ENCODE measurements at regions not wholly inside any gene's neighbourhood (a gene's known extent, or its start where the extent isn't known, plus 50 kb on each side); places are given as distances from the start of the nearest gene placed in this dataset.

DNA sequence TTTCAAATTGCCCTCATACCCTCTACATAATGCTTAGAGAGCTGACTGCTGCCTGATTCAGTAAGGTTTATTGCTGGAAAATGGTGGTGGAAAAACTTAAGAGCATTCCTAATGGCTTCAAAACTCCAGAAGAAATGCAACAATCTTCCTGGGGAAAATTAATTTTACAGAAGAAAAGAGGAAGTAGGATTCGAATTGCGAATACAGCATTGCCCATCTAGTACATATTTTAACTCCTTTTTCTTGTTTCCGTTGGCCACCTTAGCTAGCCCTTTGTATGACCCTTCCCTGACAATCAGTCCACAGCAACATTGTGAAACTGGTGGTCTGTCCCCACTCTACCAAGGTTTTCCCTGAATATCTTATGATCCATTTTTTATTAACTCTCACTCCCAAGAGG, 224.7 kb downstream of the MTX2 start:
- in situ Hi-C loops (cut with HindIII; ENCODE audit: low pct_ligation_motif_present, low sequenced_read_pairs), result no loop called here
- TF ChIP-seq, protein P1, sequence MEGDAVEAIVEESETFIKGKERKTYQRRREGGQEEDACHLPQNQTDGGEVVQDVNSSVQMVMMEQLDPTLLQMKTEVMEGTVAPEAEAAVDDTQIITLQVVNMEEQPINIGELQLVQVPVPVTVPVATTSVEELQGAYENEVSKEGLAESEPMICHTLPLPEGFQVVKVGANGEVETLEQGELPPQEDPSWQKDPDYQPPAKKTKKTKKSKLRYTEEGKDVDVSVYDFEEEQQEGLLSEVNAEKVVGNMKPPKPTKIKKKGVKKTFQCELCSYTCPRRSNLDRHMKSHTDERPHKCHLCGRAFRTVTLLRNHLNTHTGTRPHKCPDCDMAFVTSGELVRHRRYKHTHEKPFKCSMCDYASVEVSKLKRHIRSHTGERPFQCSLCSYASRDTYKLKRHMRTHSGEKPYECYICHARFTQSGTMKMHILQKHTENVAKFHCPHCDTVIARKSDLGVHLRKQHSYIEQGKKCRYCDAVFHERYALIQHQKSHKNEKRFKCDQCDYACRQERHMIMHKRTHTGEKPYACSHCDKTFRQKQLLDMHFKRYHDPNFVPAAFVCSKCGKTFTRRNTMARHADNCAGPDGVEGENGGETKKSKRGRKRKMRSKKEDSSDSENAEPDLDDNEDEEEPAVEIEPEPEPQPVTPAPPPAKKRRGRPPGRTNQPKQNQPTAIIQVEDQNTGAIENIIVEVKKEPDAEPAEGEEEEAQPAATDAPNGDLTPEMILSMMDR (IDR thresholded peaks at IDR 0.05; ENCODE audit: low read depth, low read length, missing control alignments), result no peak
- Histone ChIP-seq H3K36me3 (replicated peaks) (no peaks in the 10 kb centered on the region), H3K27me3 (replicated peaks) (no peaks in the 10 kb centered on the region), H3K4me3 (ENCODE audit: low read depth, low read length) (no peak overlapping the region), H3K27ac (no peak overlapping the region)
- no peak for DNase-seq

DNA sequence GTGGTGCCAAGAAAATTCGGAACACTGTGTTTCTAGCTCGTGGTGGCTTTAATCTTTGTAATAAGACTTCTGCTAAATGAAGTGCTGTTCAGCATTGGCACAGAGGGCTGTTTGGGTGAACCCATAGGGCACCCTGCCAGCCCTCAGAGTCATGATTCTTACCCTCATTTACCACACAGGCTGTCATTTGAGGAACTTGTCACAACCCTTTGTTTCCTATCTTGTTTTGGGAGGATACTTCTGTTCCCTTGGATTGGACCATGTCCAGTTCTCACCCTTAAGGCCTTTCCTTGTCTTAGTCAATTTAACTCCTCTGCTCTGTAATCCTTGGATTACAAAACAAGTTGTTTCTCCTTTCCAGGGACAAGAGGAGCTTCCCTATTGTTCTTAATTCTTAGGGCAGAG, 225.7 kb downstream of the MTX2 start:
- Histone ChIP-seq H3K4me3 (ENCODE audit: low read depth, low read length) (no peak overlapping the region), H3K27me3 (replicated peaks) (no peaks in the 10 kb centered on the region), H3K27ac (no peak overlapping the region), H3K36me3 (replicated peaks) (no peaks in the 10 kb centered on the region)
- TF ChIP-seq, protein P1 (IDR thresholded peaks at IDR 0.05; ENCODE audit: low read depth, low read length, missing control alignments), result no peak
- no peak for DNase-seq
- in situ Hi-C loops (cut with HindIII; ENCODE audit: low pct_ligation_motif_present, low sequenced_read_pairs), result no loop called here

DNA sequence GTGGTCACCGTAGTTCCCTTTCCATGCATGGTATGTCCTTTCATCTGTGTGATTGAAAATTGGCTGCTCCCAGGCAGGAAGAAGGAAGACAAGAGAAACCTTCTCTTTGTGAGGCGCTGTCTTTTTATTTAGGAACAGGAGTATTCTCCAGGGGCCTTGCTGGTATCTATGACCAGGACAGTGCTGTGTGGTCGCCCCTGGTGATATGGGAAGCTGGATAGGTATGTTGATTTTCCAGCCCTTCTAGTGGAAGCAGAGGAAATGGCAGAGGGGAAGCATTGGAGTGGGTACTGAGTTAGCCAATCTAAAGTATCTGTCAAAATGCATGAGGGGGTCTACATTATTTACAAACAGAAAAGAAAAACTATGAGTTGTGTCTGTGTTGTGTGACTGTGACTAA, 226.6 kb downstream of the MTX2 start:
- in situ Hi-C loops (cut with HindIII; ENCODE audit: low pct_ligation_motif_present, low sequenced_read_pairs), result no loop called here
- DNase-seq, result no peak
- TF ChIP-seq, protein P1 (IDR thresholded peaks at IDR 0.05; ENCODE audit: low read depth, low read length, missing control alignments), result no peak
- Histone ChIP-seq H3K27ac (no peak overlapping the region), H3K27me3 (replicated peaks) (no peaks in the 10 kb centered on the region), H3K4me3 (ENCODE audit: low read depth, low read length) (no peak overlapping the region), H3K36me3 (replicated peaks) (no peaks in the 10 kb centered on the region)

DNA sequence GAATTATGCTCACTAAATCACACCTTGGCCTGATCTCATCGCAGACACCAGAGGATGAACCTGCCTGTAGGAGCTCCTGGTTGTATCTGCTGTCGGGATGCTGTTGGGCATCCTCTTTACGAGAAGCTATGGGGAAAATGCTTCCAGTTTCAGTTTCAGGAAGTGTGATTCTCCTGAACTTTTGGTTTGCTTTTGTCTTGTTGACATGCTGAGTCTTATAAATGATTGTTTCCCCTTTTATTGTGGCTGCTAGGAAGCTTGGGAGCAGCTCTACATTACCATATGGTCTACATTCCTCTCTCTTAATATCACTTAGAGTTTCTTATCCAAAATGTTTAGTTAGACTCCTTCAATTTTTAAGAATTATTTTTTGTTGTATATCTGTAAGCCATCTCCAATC, 227.5 kb downstream of the MTX2 start:
- TF ChIP-seq, protein P1 (IDR thresholded peaks at IDR 0.05; ENCODE audit: low read depth, low read length, missing control alignments), result no peak
- no peak overlapping the region for H3K27ac ChIP-seq
- in situ Hi-C loops (cut with HindIII; ENCODE audit: low pct_ligation_motif_present, low sequenced_read_pairs), result no loop called here
- H3K27me3 ChIP-seq (replicated peaks), result no peaks in the 10 kb centered on the region
- H3K4me3 ChIP-seq (ENCODE audit: low read depth, low read length), result no peak overlapping the region
- H3K36me3 ChIP-seq (replicated peaks), result no peaks in the 10 kb centered on the region
- DNase-seq, result no peak

DNA sequence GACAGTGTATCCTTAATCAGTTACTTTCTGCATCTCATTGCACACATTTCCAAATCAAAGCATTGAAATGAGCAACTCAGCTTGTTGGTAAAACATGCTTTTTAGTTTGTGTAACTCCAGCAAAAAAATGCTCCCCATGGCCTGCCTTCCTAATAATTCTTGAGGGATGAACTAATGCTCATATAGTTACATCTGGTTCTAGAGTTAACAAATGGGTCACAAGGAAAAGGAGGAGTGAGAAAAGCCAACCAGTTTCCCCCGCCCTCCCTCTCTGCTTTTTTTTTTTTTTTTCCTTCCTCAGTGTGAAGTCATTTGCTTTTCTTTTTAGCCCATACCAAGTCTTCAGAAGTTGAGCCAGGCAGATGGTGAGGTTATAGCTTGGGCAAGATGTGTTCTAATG, 231.7 kb downstream of the MTX2 start:
- TF ChIP-seq, protein P1 (IDR thresholded peaks at IDR 0.05; ENCODE audit: low read depth, low read length, missing control alignments), result no peak
- no peaks in the 10 kb centered on the region for H3K27me3 ChIP-seq (replicated peaks)
- in situ Hi-C loops (cut with HindIII; ENCODE audit: low pct_ligation_motif_present, low sequenced_read_pairs), result no loop called here
- DNase-seq, result no peak
- H3K27ac ChIP-seq, result no peak overlapping the region
- no peak overlapping the region for H3K4me3 ChIP-seq (ENCODE audit: low read depth, low read length)
- H3K36me3 ChIP-seq (replicated peaks), result no peaks in the 10 kb centered on the region

DNA sequence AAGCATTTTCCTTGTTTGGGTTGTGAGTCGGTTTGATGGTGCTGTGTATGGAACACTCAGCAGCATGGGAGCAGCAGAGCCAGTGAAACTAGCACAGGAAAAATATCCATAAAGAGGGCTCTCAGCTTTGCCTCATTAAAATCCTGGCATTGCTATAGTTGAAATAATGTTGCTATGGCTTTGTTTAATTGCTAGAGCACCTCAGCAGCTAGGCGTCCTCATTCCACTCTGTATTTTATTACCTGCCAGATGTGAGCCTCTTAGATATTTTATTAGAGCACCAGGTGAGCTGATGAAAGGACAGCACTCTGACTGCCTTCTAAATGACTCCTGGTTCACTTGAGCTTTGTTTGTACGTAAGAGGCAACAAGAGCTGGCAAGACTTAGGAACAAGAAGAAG, 232.4 kb downstream of the MTX2 start:
- TF ChIP-seq, protein P1 (IDR thresholded peaks at IDR 0.05; ENCODE audit: low read depth, low read length, missing control alignments), result no peak
- no peaks in the 10 kb centered on the region for H3K36me3 ChIP-seq (replicated peaks)
- no peak overlapping the region for H3K27ac ChIP-seq
- in situ Hi-C loops (cut with HindIII; ENCODE audit: low pct_ligation_motif_present, low sequenced_read_pairs), result no loop called here
- H3K27me3 ChIP-seq (replicated peaks), result no peaks in the 10 kb centered on the region
- H3K4me3 ChIP-seq (ENCODE audit: low read depth, low read length), result no peak overlapping the region
- DNase-seq, result no peak
